ENCODE measurements at regions not wholly inside any gene's neighbourhood (a gene's known extent, or its start where the extent isn't known, plus 50 kb on each side); places are given as distances from the start of the nearest gene placed in this dataset.

GRCh38 chr15:39153058-39153714 lies 427.7 kb upstream of the THBS1 start:
- no peaks in the 10 kb centered on the region for H3K79me2 ChIP-seq (ENCODE audit: insufficient read depth, low read length)
- no peak overlapping the region for H3K4me3 ChIP-seq (replicated peaks in 1 of 3; ENCODE audit: insufficient read depth in 1 of 3, low read depth in 2 of 3, low read length in 3 of 3)
- H4K20me1 ChIP-seq (ENCODE audit: insufficient read depth, low read length) = no peaks in the 10 kb centered on the region
- no peak overlapping the region for H3K27ac ChIP-seq (ENCODE audit: extremely low read length, insufficient read depth, low read length)
- BruUV-seq (replicated peaks) = no TSS peak
- in situ Hi-C loops (cut with HindIII; ENCODE audit: extremely low pct_ligation_motif_present, low pct_unique_long_range_greater_than_20kb) (no loop called here), intact Hi-C loops (cut with micrococcal nuclease; ENCODE audit: unreplicated experiment) (no loop called here)
- no peak for FAIRE-seq
- H3K9me3 ChIP-seq (ENCODE audit: low read length) = no peaks in the 10 kb centered on the region
- no peak overlapping the region for H3K4me2 ChIP-seq (ENCODE audit: low read depth, low read length)
- DNase-seq (ENCODE audit: low spot score) = no peak
- WGBS (ENCODE audit: low lambda C conversion rate) = 53% methylated on average over 1 of the region's 1 CpG
- H3K27me3 ChIP-seq (ENCODE audit: control insufficient read depth in 1 of 2, insufficient read depth in 2 of 2, low read length in 2 of 2) = no peaks in the 10 kb centered on the region
- H3K36me3 ChIP-seq (replicated peaks in 1 of 2; ENCODE audit: control insufficient read depth in 1 of 2, insufficient read depth in 2 of 2, low read length in 2 of 2) = no peaks in the 10 kb centered on the region
- H3K9ac ChIP-seq (ENCODE audit: insufficient read depth, low read depth, low read length) = no peak overlapping the region
- no peak overlapping the region for H2AFZ ChIP-seq (ENCODE audit: low read length)
- TF ChIP-seq ATF2 (CRISPR knock-in tag; IDR thresholded peaks at IDR 0.05) (no peak), GPBP1L1 (CRISPR knock-in tag; IDR thresholded peaks at IDR 0.05) (no peak), SAP130 (CRISPR knock-in tag; IDR thresholded peaks at IDR 0.05; ENCODE audit: low read depth) (no peak), MIER2 (CRISPR knock-in tag; IDR thresholded peaks at IDR 0.05) (no peak), ATF7-NPFF (CRISPR knock-in tag; IDR thresholded peaks at IDR 0.05; ENCODE audit: low read depth) (no peak), MBNL3 (CRISPR knock-in tag; conservative IDR thresholded peaks at IDR 0.05) (no peak), ATRX (CRISPR knock-in tag; IDR thresholded peaks at IDR 0.05; ENCODE audit: borderline replicate concordance) (no peak), ZSCAN22 (CRISPR knock-in tag; IDR thresholded peaks at IDR 0.05) (no peak), GABPA (IDR thresholded peaks at IDR 0.05; ENCODE audit: low read depth, low read length) (no peak), GABPA (CRISPR knock-in tag; IDR thresholded peaks at IDR 0.05; ENCODE audit: low read depth) (no peak), SP1 (IDR thresholded peaks at IDR 0.05) (no peak), SP1 (CRISPR knock-in tag; IDR thresholded peaks at IDR 0.05) (no peak), ZNF883 (CRISPR knock-in tag; IDR thresholded peaks at IDR 0.05; ENCODE audit: not compliant biosample characterization) (no peak), NKX3-1 (CRISPR knock-in tag; IDR thresholded peaks at IDR 0.05) (no peak), ZBTB14 (CRISPR knock-in tag; IDR thresholded peaks at IDR 0.05) (no peak)
- ChIA-PET POLR2A (no interaction called here), CTCF (ENCODE audit: low intra/inter-chr PET ratio, low total read pairs) (no interaction called here)
- peaks cover 45% of the 10 kb centered on the region for H3K4me1 ChIP-seq (ENCODE audit: insufficient read depth, low read length)
- no peak for ATAC-seq
